A549 (cell line): ENCODE measurements at regions not wholly inside any gene's neighbourhood (a gene's known extent, or its start where the extent isn't known, plus 50 kb on each side); places are given as distances from the start of the nearest gene placed in this dataset.

Experiments used
- ATAC-seq, 2 experiments: fragments of 200-7000 bp in 1 of 2; fragments of >200 bp in 1 of 2; cut with Nextera tagmentation in 1 of 2; cut with Tn5 transposase in 1 of 2; 3 replicates each; pipeline versions ENCODE4 v1.8.0 to v1.9.1; 2018 to 2020; ENCODE audit warnings: mild to moderate bottlenecking in 1 of 2, moderate library complexity in 1 of 2
- CTCF ChIA-PET: fragments of 300-600 bp; sonication (Branson Sonifier 250); formaldehyde crosslinking; extraction: SDS; loops from one replicate; lab custom pipeline; 2021; ENCODE audit warnings: antibody characterized with exemption, inconsistent platforms; lab: Yijun Ruan, JAX
- POLR2A ChIA-PET: fragments of 350-600 bp; formaldehyde crosslinking; extraction: SDS; loops from one replicate; lab custom pipeline; 2021; ENCODE audit warnings: antibody characterized with exemption, inconsistent platforms; lab: Yijun Ruan, JAX
- DNase-seq, 2 experiments: peaks; one replicate each; pipeline versions ENCODE4 v3.0.0 to v3.0.0-alpha.2; 2011 to 2016; ENCODE audit warnings: low read depth in 1 of 2, low spot score in 1 of 2
- FAIRE-seq: peaks from 2 replicates; lab custom pipeline; 2011; peaks lifted over from hg19 to GRCh38; lab: Jason Lieb, UNC
- H3K27ac ChIP-seq, 2 experiments: fragments of >200 bp; sonication (Bioruptor Twin); formaldehyde crosslinking; 3 replicates each; pipeline ENCODE4 v1.5.1; 2016 to 2017
- H3K4me1 ChIP-seq: fragments of >200 bp; sonication (Bioruptor Twin); formaldehyde crosslinking; 3 replicates; pipeline ENCODE4 v1.6.1; 2016
- H3K4me2 ChIP-seq: fragments of >200 bp; sonication (Bioruptor Twin); formaldehyde crosslinking; 3 replicates; pipeline ENCODE4 v1.6.1; 2016
- H3K4me3 ChIP-seq: fragments of >200 bp; sonication (Bioruptor Twin); formaldehyde crosslinking; 3 replicates; pipeline ENCODE4 v1.5.1; 2016
- H3K9me3 ChIP-seq: fragments of >200 bp; sonication (Bioruptor Twin); formaldehyde crosslinking; 3 replicates; pipeline ENCODE4 v1.6.1; 2016
- CHD4 ChIP-seq: fragments of 200-600 bp; sonication (generic); IDR thresholded peaks from 2 replicates; pipeline ENCODE4 v1.6.1; 2016; ENCODE audit warnings: antibody characterized with exemption, mild to moderate bottlenecking, borderline replicate concordance
- EHF ChIP-seq: fragments of 250-450 bp; sonication (Bioruptor Pico); IDR thresholded peaks from 2 replicates; pipeline ENCODE4 v1.5.0; 2020; ENCODE audit warnings: mild to moderate bottlenecking
- EP300 ChIP-seq, 2 experiments: fragments of >200 bp; sonication (Bioruptor Twin); formaldehyde crosslinking; IDR thresholded peaks; 2 replicates in 1 of 2; 3 replicates in 1 of 2; pipeline ENCODE4 v1.6.1; 2016 to 2017
- ESRRA ChIP-seq: fragments of 150-350 bp; IDR thresholded peaks from 2 replicates; pipeline ENCODE4 v1.6.1; 2014; ENCODE audit warnings: mild to moderate bottlenecking, low read length, borderline replicate concordance
- FOSB ChIP-seq: fragments of 250-450 bp; sonication (Bioruptor Pico); IDR thresholded peaks from 2 replicates; pipeline ENCODE4 v1.5.0; 2020; ENCODE audit warnings: mild to moderate bottlenecking, moderate library complexity
- FOXS1 ChIP-seq: fragments of 250-450 bp; sonication (Bioruptor Pico); IDR thresholded peaks from 2 replicates; pipeline ENCODE4 v1.5.0; 2020; ENCODE audit warnings: mild to moderate bottlenecking, moderate library complexity
- GATA3 ChIP-seq: IDR thresholded peaks from 2 replicates; pipeline ENCODE4 v1.6.1; 2012; ENCODE audit warnings: borderline replicate concordance
- HEYL ChIP-seq: fragments of 250-450 bp; sonication (Bioruptor Pico); IDR thresholded peaks from 2 replicates; pipeline ENCODE4 v1.8.0; 2021; ENCODE audit warnings: mild to moderate bottlenecking, moderate library complexity
- HOXB5 ChIP-seq: fragments of 250-450 bp; sonication (Bioruptor Pico); IDR thresholded peaks from 2 replicates; pipeline ENCODE4 v1.5.0; 2020; ENCODE audit warnings: mild to moderate bottlenecking, moderate library complexity
- JUNB ChIP-seq: fragments of >200 bp; sonication (Bioruptor Twin); formaldehyde crosslinking; IDR thresholded peaks from 2 replicates; pipeline ENCODE4 v1.6.1; 2016
- MAX ChIP-seq: IDR thresholded peaks from 2 replicates; pipeline ENCODE4 v1.6.1; 2012
- NR3C1 ChIP-seq: fragments of >200 bp; sonication (Bioruptor Twin); formaldehyde crosslinking; IDR thresholded peaks from 3 replicates; pipeline ENCODE4 v1.6.1; 2017
- POLR2AphosphoS2 ChIP-seq: conservative IDR thresholded peaks from 2 replicates; pipeline ENCODE4 v1.6.1; 2012; ENCODE audit warnings: low read length, improper control_type of control experiment, inconsistent platforms
- ZC3H11A ChIP-seq: fragments of 450-650 bp; IDR thresholded peaks from 2 replicates; pipeline ENCODE4 v1.6.1; 2014; ENCODE audit warnings: antibody characterized with exemption, mild to moderate bottlenecking
- ZFP36 ChIP-seq: fragments of 450-650 bp; IDR thresholded peaks from 2 replicates; pipeline ENCODE4 v1.6.1; 2014; ENCODE audit warnings: borderline replicate concordance; ENCODE audit not compliant: partially characterized antibody
- WGBS: methylation state at CpG from one replicate; pipeline ENCODE4 v1.1.6; 2017; ENCODE audit errors: missing lambda C conversion rate; 5-methylcytosine and 5-hydroxymethylcytosine counted together
- TF ChIP-seq, protein P1 (sequence below): fragments of 200-600 bp; sonication (generic); IDR thresholded peaks from 2 replicates; pipeline ENCODE4 v1.6.1; 2016; ENCODE audit warnings: antibody characterized with exemption, mild to moderate bottlenecking, moderate library complexity
- TF ChIP-seq, protein P2 (sequence below): IDR thresholded peaks from 2 replicates; pipeline ENCODE4 v1.6.1; 2012; ENCODE audit warnings: low read depth, borderline replicate concordance

DNA sequence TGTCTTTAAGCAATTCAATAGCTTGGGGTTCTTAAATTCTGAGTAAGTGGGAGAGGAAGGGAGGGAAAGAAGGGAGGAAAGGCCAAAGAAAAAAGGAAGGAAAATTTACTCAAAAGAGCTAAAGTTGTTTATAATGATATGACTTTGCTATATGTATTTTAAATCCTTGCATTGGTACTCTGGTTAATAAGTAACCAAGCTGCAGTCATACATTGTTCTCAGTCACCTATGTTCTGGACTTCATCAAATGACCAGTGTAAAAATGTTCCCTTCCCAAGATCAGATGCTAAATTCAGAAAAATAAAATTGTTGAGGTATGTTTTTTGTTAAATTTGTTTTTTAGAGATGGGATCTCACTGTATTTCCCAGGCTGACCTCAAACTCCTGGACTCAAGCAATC lies 259.9 kb upstream of the CPNE8 start (continued):
- TF ChIP-seq, protein P1, sequence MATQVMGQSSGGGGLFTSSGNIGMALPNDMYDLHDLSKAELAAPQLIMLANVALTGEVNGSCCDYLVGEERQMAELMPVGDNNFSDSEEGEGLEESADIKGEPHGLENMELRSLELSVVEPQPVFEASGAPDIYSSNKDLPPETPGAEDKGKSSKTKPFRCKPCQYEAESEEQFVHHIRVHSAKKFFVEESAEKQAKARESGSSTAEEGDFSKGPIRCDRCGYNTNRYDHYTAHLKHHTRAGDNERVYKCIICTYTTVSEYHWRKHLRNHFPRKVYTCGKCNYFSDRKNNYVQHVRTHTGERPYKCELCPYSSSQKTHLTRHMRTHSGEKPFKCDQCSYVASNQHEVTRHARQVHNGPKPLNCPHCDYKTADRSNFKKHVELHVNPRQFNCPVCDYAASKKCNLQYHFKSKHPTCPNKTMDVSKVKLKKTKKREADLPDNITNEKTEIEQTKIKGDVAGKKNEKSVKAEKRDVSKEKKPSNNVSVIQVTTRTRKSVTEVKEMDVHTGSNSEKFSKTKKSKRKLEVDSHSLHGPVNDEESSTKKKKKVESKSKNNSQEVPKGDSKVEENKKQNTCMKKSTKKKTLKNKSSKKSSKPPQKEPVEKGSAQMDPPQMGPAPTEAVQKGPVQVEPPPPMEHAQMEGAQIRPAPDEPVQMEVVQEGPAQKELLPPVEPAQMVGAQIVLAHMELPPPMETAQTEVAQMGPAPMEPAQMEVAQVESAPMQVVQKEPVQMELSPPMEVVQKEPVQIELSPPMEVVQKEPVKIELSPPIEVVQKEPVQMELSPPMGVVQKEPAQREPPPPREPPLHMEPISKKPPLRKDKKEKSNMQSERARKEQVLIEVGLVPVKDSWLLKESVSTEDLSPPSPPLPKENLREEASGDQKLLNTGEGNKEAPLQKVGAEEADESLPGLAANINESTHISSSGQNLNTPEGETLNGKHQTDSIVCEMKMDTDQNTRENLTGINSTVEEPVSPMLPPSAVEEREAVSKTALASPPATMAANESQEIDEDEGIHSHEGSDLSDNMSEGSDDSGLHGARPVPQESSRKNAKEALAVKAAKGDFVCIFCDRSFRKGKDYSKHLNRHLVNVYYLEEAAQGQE: no peak
- TF ChIP-seq POLR2AphosphoS2: no peak
- TF ChIP-seq ZFP36: no peak
- no peak for TF ChIP-seq EHF (CRISPR knock-in tag)
- no peak for TF ChIP-seq MAX
- no peak for TF ChIP-seq NR3C1

- no peak for FAIRE-seq
- TF ChIP-seq EP300 (IDR thresholded peaks at IDR 0.05): no peak
- TF ChIP-seq ESRRA: no peak
- TF ChIP-seq, protein P2, sequence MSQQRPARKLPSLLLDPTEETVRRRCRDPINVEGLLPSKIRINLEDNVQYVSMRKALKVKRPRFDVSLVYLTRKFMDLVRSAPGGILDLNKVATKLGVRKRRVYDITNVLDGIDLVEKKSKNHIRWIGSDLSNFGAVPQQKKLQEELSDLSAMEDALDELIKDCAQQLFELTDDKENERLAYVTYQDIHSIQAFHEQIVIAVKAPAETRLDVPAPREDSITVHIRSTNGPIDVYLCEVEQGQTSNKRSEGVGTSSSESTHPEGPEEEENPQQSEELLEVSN: no peak
- no peak for TF ChIP-seq GATA3
- TF ChIP-seq ZC3H11A: no peak
- no peak for TF ChIP-seq HOXB5
- TF ChIP-seq CHD4: no peak
- no peak for TF ChIP-seq FOSB
- TF ChIP-seq JUNB: no peak
- TF ChIP-seq, protein P1: no peak
- no peak for TF ChIP-seq FOXS1 (CRISPR knock-in tag)
- TF ChIP-seq HEYL (CRISPR knock-in tag): no peak
- Histone ChIP-seq H3K27ac (no peak overlapping the region), H3K9me3 (no peaks in the 10 kb centered on the region), H3K4me3 (no peak overlapping the region), H3K4me1 (no peaks in the 10 kb centered on the region), H3K4me2 (no peak overlapping the region)
- POLR2A ChIA-PET: no interaction called here
- DNase-seq: no peak
- no peak for ATAC-seq
- CTCF ChIA-PET: interaction anchor here (1.1 to 2.3 kb wide), 2 partner anchors 16 to 111 kb away, joined by 5 to 11 read pairs; no protein-coding TSS in a partner anchor
- WGBS: 12% methylated on average over 4 of the region's 4 CpGs
Measured at GRCh38 chr12:39161465-39162085, 256.2 kb upstream of the CPNE8 start.
